Activated naive CD4-positive, alpha-beta T cell treated with Interleukin-2 at 50 U/mL for 16 hours (primary cell): ENCODE measurements at regions not wholly inside any gene's neighbourhood (a gene's known extent, or its start where the extent isn't known, plus 50 kb on each side); places are given as distances from the start of the nearest gene placed in this dataset.

Experiments used
- DNase-seq: peaks from one replicate; pipeline ENCODE4 v3.0.0-alpha.2; 2020

DNA sequence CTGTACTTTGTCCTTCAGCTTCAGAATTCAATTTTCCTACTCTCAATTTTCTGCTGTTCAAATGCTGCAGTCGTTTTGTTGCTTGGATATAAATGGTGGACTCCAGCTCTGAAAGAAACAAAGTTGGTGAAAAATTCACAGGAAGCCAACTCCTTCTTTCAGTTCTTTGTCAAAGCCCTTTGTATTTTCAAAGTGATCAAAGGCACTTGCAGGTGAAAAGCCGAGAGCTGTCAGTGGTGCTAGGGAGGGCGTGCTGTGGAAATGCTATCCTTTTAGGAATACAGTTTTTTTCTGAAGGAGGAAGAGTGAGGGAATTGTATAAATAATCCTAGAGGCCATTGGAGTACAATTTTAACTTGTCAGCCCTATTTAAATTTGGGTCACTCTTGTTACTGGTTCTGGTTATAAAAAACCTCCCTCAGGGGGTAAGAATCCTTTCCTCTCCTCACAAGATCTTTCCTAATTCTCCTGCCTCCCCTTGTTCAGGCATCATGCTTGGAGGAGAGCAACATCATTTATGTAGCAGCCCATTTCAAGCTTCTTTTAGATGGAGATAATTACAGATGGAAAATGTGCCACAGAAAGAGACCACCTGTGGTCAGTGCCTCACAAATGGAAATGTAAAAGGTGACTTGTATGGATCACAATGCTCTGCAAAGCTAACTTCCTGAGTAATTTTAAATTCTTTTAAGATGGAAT is 62.5 kb upstream of the GHR start:
- DNase-seq, result no peak

DNA sequence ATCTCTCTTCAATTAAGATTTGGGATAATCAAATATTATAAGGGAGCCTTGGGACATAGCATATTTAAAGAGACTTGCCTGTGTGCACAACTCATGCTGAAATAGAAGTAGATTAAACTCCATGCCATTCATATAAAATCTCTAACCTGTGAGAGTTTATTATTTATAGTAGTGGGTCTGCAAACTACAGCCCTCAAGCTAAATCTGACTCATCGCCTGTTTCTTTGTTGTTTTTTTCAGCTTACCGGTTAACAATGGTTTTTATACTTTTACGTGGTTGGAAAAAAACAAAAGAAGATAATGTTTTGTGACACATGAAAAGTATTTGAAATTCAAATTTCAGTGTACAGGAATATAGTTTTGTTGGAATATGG is 61.9 kb upstream of the GHR start:
- no peak for DNase-seq

DNA sequence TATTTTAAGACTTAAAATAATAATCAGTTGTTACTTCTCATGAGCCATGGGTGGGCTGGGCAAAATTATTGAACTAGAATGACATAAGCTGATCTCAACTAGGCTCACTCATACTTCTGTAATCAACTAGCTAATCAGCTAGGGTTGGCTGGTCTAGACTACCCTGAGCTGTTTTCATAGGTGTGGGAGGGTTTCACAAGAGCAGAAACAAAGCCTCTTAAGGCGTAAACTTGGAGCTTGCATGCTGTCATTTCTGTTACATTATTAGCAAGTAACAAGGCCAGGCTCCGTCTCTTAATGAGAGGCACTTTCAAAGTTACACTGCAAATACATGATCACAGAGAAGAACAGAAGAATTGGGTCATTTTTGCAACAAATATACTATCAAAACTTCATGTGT is 57.2 kb upstream of the GHR start:
- DNase-seq, result no peak
